BJ (cell line): ENCODE measurements at regions not wholly inside any gene's neighbourhood (a gene's known extent, or its start where the extent isn't known, plus 50 kb on each side); places are given as distances from the start of the nearest gene placed in this dataset.

Experiments used
- CTCF ChIA-PET: fragments of 350-600 bp; formaldehyde crosslinking; extraction: SDS; loops from one replicate; lab custom pipeline; 2021; ENCODE audit warnings: antibody characterized with exemption, inconsistent platforms; lab: Yijun Ruan, JAX
- POLR2A ChIA-PET: fragments of 300-600 bp; sonication (Branson Sonifier 250); formaldehyde crosslinking; extraction: SDS; loops from one replicate; lab custom pipeline; 2021; ENCODE audit warnings: antibody characterized with exemption; lab: Charles Lee
- DNase-seq: peaks from one replicate; pipeline ENCODE4 v3.0.0-alpha.2; 2011; ENCODE audit warnings: low read depth
- H3K27me3 ChIP-seq: 2 replicates; pipeline ENCODE4 v1.6.0; 2011; ENCODE audit warnings: low read length; ENCODE audit not compliant: control insufficient read depth, insufficient read depth
- H3K36me3 ChIP-seq: 2 replicates; pipeline ENCODE4 v1.5.1; 2011; ENCODE audit warnings: low read length; ENCODE audit not compliant: control insufficient read depth, insufficient read depth
- H3K4me3 ChIP-seq: 2 replicates; pipeline ENCODE4 v1.5.1; 2011; ENCODE audit warnings: low read depth, mild to moderate bottlenecking, control low read depth, low read length
- TF ChIP-seq, protein P1 (sequence below): IDR thresholded peaks from 2 replicates; pipeline ENCODE4 v1.5.1; 2011; ENCODE audit warnings: low read depth, mild to moderate bottlenecking, control low read depth, inconsistent platforms, low read length, moderate library complexity; ENCODE audit not compliant: insufficient read depth

DNA sequence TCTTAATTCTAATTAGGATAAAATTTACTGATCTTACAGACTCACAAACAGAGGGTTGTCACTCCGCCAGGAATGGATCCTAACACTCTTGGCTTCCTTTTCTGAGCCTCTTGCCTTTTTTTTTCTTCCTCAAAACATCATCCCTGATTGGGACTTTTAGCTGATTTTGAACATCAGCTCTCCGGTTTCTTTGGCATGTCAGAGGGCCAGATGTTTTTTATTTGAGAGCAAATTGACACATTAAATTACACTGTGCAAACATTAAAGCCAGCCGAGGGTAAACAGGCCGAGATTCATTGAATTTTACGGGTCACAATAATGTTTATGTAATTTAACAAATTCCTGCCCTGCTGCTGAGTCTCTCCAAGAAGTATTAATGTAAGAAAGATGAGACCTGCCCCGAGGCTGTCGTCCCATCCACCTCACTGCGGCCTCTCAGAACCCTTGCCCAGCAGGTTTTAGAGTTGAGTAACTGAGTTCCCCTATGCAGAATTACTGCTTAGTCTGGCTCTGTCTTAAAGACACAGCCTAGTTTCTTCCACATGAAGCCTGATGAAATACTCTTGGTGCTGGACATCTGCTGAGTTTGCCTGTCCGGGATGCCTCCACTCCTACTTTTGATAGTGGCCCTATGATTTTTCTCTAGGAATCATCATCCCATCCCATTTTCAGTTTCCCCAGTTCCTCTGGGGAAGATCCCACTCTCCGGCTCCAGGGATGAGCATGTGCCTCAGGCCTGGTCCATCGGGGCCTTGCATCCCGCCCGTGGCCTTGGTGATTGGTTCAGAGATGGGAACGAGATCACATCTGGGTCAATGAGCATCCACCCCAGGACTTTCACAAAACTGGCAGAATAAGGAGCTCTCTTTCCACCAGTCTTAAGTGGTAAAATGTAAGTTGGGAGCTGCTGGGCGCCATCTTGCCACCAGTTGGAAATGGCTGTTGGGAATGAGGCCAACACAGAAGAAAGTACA is 226.6 kb upstream of the TLE3 start:
- DNase-seq: peak; percentile 97
- Histone ChIP-seq H3K36me3 (no peaks in the 10 kb centered on the region), H3K27me3 (no peaks in the 10 kb centered on the region), H3K4me3 (no peak overlapping the region)
- TF ChIP-seq, protein P1, sequence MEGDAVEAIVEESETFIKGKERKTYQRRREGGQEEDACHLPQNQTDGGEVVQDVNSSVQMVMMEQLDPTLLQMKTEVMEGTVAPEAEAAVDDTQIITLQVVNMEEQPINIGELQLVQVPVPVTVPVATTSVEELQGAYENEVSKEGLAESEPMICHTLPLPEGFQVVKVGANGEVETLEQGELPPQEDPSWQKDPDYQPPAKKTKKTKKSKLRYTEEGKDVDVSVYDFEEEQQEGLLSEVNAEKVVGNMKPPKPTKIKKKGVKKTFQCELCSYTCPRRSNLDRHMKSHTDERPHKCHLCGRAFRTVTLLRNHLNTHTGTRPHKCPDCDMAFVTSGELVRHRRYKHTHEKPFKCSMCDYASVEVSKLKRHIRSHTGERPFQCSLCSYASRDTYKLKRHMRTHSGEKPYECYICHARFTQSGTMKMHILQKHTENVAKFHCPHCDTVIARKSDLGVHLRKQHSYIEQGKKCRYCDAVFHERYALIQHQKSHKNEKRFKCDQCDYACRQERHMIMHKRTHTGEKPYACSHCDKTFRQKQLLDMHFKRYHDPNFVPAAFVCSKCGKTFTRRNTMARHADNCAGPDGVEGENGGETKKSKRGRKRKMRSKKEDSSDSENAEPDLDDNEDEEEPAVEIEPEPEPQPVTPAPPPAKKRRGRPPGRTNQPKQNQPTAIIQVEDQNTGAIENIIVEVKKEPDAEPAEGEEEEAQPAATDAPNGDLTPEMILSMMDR: no peak
- ChIA-PET POLR2A (interaction anchor here (0.6 kb wide), 1 partner anchor 53 kb away, joined by 3 read pairs; no protein-coding TSS in a partner anchor), CTCF (no interaction called here)

DNA sequence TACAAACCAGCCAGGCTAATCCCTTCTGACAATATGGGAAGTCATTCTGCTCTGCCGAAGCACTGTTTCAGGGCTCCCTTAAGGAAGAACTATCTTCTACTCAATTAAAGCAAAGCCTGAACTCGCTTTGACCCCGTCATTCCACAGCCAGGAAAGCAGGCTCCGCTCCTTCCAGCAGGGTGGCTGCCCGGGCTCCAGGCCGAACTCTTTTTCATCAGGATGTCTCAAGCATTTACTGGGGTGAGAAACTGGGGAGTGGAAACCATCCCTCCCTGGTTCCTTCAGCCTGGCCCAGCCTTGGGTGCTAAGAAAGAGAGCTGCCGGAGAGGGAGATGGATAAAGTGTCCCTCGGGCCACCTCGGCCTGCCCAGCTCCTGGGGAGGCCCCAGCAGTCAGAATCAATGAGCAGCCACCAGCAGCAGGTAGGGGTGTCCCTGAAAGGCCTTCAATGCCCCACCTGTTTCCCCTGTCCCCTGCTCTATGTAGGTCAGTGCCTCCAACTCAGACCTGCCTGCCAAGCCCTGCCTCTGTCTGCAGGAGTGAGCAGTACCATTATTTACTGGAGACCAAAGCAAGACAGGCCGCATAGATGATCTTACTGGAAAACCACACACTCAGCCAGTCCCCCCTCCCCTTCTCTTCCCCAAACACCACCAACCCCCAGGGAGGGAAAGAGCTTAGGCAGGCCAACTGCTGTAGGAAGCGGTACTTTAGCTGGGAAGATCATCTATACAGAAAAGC is 225.6 kb upstream of the TLE3 start:
- Histone ChIP-seq H3K27me3 (no peaks in the 10 kb centered on the region), H3K4me3 (no peak overlapping the region), H3K36me3 (no peaks in the 10 kb centered on the region)
- ChIA-PET POLR2A (interaction anchor here (0.6 kb wide), 1 partner anchor 52 kb away, joined by 3 read pairs; no protein-coding TSS in a partner anchor), CTCF (no interaction called here)
- DNase-seq: no peak
- TF ChIP-seq, protein P1: no peak

DNA sequence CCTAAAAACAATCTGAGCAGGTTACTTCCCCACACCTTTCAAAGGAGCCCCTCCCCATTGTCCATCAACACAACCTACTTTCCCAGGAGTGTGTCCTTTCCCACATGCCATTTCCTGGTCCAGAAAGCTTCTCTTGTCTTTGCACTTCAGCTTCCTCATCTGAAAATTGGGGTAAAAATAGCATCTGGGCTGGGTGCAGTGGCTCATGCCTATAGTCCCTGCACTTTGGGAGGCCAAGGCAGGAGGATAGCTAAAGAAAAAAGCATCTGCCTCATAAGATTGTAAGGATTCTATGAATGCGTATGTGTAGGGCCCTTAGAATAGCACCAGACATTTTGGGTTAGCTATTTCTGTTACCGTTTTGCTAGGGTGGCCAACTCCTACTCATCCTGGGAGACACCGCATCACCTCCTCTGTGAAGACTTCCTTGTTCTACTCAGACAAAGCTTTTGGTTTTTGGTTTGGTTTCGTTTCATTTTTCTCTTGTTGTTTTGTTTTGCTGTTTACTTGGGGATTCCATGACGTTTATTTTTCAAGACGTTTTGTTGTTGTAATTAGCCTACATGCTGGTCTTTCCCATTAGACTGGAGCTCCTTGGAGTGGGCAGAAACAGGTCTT is 224.4 kb upstream of the TLE3 start:
- no peak overlapping the region for H3K4me3 ChIP-seq
- CTCF ChIA-PET: interaction anchor here (1.2 kb wide), 1 partner anchor 41 kb away, joined by 4 read pairs; no protein-coding TSS in a partner anchor
- POLR2A ChIA-PET: no interaction called here
- DNase-seq: no peak
- no peaks in the 10 kb centered on the region for H3K36me3 ChIP-seq
- no peaks in the 10 kb centered on the region for H3K27me3 ChIP-seq
- TF ChIP-seq, protein P1: no peak

- TF ChIP-seq, protein P1: no peak
- DNase-seq: no peak
- Histone ChIP-seq H3K36me3 (no peaks in the 10 kb centered on the region), H3K4me3 (no peak overlapping the region), H3K27me3 (no peaks in the 10 kb centered on the region)
- ChIA-PET CTCF (interaction anchor here (1.2 kb wide), 1 partner anchor 42 kb away, joined by 4 read pairs; no protein-coding TSS in a partner anchor), POLR2A (interaction anchor here (0.6 kb wide), 1 partner anchor 275 kb away, joined by 3 read pairs; no protein-coding TSS in a partner anchor)
These were observed 223.6 kb upstream of the TLE3 start for GRCh38 chr15:70321172-70321819.
